OCI-LY1 (cell line): ENCODE measurements at regions not wholly inside any gene's neighbourhood (a gene's known extent, or its start where the extent isn't known, plus 50 kb on each side); places are given as distances from the start of the nearest gene placed in this dataset.

ENCODE experiments used
- H2AFZ ChIP-seq: fragments of 200-600 bp; sonication (generic), shearing (Covaris generic); 2 replicates; pipeline ENCODE4 v1.6.0; 2014; ENCODE audit warnings: antibody characterized with exemption, mild to moderate bottlenecking, low read length
- H3F3A ChIP-seq: fragments of 200-600 bp; sonication (generic), shearing (Covaris generic); 2 replicates; pipeline ENCODE4 v1.6.0; 2014; ENCODE audit warnings: mild to moderate bottlenecking, antibody characterized with exemption, low read length, moderate library complexity; ENCODE audit not compliant: insufficient read depth
- H3K27ac ChIP-seq: fragments of 200-600 bp; sonication (generic); 2 replicates; pipeline ENCODE4 v1.5.1; 2014; ENCODE audit warnings: low read length, mixed run types, mild to moderate bottlenecking, low read depth; ENCODE audit not compliant: poor library complexity, severe bottlenecking
- H3K27me3 ChIP-seq: fragments of 200-600 bp; sonication (generic); 2 replicates; pipeline ENCODE4 v1.6.0; 2014; ENCODE audit warnings: antibody characterized with exemption, mild to moderate bottlenecking, low read length, moderate library complexity; ENCODE audit not compliant: insufficient read depth
- H3K36me3 ChIP-seq: fragments of 200-600 bp; sonication (generic); 2 replicates; pipeline ENCODE4 v1.6.1; 2014; ENCODE audit warnings: mild to moderate bottlenecking, antibody characterized with exemption, low read length, moderate library complexity, mixed read lengths; ENCODE audit not compliant: insufficient read depth
- H3K4me1 ChIP-seq: fragments of 200-600 bp; sonication (generic); 2 replicates; pipeline ENCODE4 v1.5.1; 2014; ENCODE audit warnings: mild to moderate bottlenecking, low read length, moderate library complexity; ENCODE audit not compliant: insufficient read depth, severe bottlenecking
- H3K4me2 ChIP-seq: fragments of 200-600 bp; sonication (generic), shearing (Covaris generic); 2 replicates; pipeline ENCODE4 v1.6.1; 2014; ENCODE audit warnings: low read length
- H3K4me3 ChIP-seq: fragments of 200-600 bp; sonication (generic); 2 replicates; pipeline ENCODE4 v1.5.1; 2014; ENCODE audit warnings: low read length, low read depth, mild to moderate bottlenecking, mixed read lengths; ENCODE audit not compliant: poor library complexity, severe bottlenecking
- H3K79me2 ChIP-seq: fragments of 200-600 bp; shearing (Covaris generic); 2 replicates; pipeline ENCODE4 v1.6.1; 2016; ENCODE audit warnings: mixed run types, low read length, mixed read lengths; ENCODE audit not compliant: insufficient read depth
- H3K9ac ChIP-seq: fragments of 200-600 bp; sonication (generic), shearing (Covaris generic); 2 replicates; pipeline ENCODE4 v1.6.1; 2014; ENCODE audit warnings: mild to moderate bottlenecking, low read length, mixed read lengths
- H3K9me2 ChIP-seq: fragments of 200-600 bp; sonication (generic), shearing (Covaris generic); 2 replicates; pipeline ENCODE4 v1.6.1; 2014; ENCODE audit warnings: low read depth, mild to moderate bottlenecking, low read length, mixed read lengths
- H3K9me3 ChIP-seq: fragments of 200-600 bp; shearing (Covaris generic); 2 replicates; pipeline ENCODE4 v1.6.1; 2014; ENCODE audit warnings: low read length, mixed read lengths
- H4K20me1 ChIP-seq: fragments of 200-600 bp; sonication (generic), shearing (Covaris generic); 2 replicates; pipeline ENCODE4 v1.6.0; 2016; ENCODE audit warnings: mild to moderate bottlenecking, low read length; ENCODE audit not compliant: insufficient read depth
- EZH2 ChIP-seq: fragments of 200-600 bp; sonication (generic), shearing (Covaris generic); IDR thresholded peaks from 2 replicates; pipeline ENCODE4 v1.8.0; 2017; ENCODE audit warnings: borderline replicate concordance, mixed run types, mild to moderate bottlenecking, antibody characterized with exemption, low read length, moderate library complexity, mixed read lengths
- TF ChIP-seq, protein P1 (sequence below): fragments of 200-600 bp; sonication (generic), shearing (Covaris generic); IDR thresholded peaks from 2 replicates; pipeline ENCODE4 v1.5.1; 2017; ENCODE audit warnings: mild to moderate bottlenecking, antibody characterized with exemption, low read length, moderate library complexity, mixed read lengths

DNA sequence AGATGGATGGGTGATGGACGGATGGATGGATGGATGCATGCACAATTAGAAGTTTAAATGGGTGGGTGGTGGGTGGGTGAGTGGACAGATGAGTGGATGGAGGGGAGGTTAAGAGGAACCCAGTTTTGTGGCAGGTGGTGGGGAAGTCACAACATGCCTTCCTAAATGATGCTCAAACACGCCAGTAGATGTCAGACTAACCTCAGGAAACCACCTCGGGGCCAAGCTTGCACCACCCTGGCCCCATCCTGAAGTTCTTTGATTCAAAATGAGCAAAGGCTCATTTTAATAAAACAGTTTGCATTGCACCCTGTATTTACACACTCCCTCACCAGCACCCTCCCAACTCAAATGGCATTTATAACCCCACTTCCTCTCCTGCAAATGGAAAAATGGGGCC is 91.4 kb upstream of the CACNA1A start:
- Histone ChIP-seq H3K4me3 (no peak overlapping the region), H3K9me3 (no peaks in the 10 kb centered on the region), H3K9ac (no peak overlapping the region), H3F3A (no peaks in the 10 kb centered on the region), H3K9me2 (no peaks in the 10 kb centered on the region), H3K27ac (no peak overlapping the region), H3K4me1 (no peaks in the 10 kb centered on the region), H3K36me3 (no peaks in the 10 kb centered on the region), H3K4me2 (no peak overlapping the region), H3K27me3 (no peaks in the 10 kb centered on the region), H2AFZ (no peak overlapping the region), H4K20me1 (no peaks in the 10 kb centered on the region), H3K79me2 (no peaks in the 10 kb centered on the region)
- TF ChIP-seq, protein P1, sequence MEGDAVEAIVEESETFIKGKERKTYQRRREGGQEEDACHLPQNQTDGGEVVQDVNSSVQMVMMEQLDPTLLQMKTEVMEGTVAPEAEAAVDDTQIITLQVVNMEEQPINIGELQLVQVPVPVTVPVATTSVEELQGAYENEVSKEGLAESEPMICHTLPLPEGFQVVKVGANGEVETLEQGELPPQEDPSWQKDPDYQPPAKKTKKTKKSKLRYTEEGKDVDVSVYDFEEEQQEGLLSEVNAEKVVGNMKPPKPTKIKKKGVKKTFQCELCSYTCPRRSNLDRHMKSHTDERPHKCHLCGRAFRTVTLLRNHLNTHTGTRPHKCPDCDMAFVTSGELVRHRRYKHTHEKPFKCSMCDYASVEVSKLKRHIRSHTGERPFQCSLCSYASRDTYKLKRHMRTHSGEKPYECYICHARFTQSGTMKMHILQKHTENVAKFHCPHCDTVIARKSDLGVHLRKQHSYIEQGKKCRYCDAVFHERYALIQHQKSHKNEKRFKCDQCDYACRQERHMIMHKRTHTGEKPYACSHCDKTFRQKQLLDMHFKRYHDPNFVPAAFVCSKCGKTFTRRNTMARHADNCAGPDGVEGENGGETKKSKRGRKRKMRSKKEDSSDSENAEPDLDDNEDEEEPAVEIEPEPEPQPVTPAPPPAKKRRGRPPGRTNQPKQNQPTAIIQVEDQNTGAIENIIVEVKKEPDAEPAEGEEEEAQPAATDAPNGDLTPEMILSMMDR = peak; percentile 53
- no peak for TF ChIP-seq EZH2

DNA sequence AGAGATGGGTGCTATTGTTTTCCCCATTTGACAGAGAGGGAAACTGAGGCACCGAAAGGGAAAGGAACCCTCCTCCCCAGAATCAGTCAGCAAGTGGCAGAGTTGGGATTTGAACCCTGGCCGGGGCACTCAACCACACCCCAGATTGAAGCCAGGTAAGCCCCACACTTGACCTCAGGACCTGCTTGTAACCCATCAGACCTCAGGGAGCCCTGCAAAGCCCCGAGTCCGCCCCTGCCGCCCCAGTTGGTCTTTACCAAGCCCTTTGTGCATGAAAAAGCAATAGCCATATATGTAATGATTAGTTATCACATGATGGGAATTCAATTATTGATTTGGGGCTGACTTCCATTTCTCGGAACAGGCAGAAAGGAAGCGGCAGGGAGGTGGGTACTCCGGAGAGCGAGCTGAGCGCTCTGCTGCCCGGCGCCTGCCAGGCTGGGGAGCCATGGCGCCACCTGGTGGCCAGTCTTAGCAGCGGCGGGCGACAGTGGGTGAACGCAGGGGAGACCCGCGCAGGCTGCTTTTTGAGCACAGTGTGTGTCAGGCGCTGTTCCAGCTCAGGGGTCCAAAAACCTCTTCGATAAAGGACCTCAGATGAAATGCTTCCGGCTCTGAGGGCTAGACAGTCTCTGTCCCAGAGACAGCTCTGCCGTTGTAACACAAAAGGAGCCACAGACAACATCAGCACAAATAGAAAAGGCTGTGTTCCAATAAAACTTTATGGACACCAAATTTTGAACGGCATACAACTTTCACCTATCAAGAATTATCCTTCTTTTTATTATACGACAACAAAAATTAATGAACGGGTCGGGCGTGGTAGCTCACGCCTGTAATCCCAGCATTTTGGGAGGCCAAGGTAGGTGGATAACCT is 82.9 kb upstream of the CACNA1A start:
- TF ChIP-seq, protein P1 = peak; percentile 90
- TF ChIP-seq EZH2 = no peak
- Histone ChIP-seq H3F3A (no peaks in the 10 kb centered on the region), H3K9ac (no peak overlapping the region), H3K4me2 (no peak overlapping the region), H3K27ac (no peak overlapping the region), H2AFZ (no peak overlapping the region), H3K9me2 (no peaks in the 10 kb centered on the region), H3K36me3 (no peaks in the 10 kb centered on the region), H3K79me2 (no peaks in the 10 kb centered on the region), H3K4me1 (no peaks in the 10 kb centered on the region), H3K4me3 (no peak overlapping the region), H3K9me3 (no peaks in the 10 kb centered on the region), H4K20me1 (no peaks in the 10 kb centered on the region), H3K27me3 (peaks cover 3% of the 10 kb centered on the region; the same call in 1 of the 2 replicates)

DNA sequence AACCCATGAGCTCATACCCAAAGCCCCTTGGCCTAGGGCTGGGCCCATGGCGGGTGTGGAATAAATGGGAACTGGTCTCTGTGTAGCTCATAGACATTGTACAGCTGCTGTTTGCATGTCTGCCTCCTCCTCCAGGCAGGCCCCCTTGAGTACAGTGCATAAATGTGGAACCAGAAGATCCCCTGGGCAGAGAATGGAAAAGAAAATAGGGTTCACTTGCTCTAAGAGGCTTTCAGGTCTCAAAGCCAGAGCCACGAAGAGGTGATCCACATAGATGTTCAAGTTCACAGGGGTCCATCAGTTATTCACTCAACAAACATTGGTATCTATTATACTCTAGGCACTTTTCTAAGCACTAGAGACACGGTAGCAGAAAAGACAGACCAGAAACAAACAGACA is 79.2 kb upstream of the CACNA1A start:
- H3K4me1 ChIP-seq = no peaks in the 10 kb centered on the region
- no peaks in the 10 kb centered on the region for H3F3A ChIP-seq
- no peak overlapping the region for H3K4me3 ChIP-seq
- H3K9me2 ChIP-seq = no peaks in the 10 kb centered on the region
- H3K79me2 ChIP-seq = no peaks in the 10 kb centered on the region
- no peak overlapping the region for H3K9ac ChIP-seq
- no peak overlapping the region for H3K4me2 ChIP-seq
- TF ChIP-seq, protein P1 = no peak
- TF ChIP-seq EZH2 = no peak
- H3K27me3 ChIP-seq = no peaks in the 10 kb centered on the region
- no peaks in the 10 kb centered on the region for H3K36me3 ChIP-seq
- no peaks in the 10 kb centered on the region for H4K20me1 ChIP-seq
- H3K27ac ChIP-seq = no peak overlapping the region
- H2AFZ ChIP-seq = no peak overlapping the region
- H3K9me3 ChIP-seq = no peaks in the 10 kb centered on the region
